HT-29 (cell line): ENCODE measurements at regions not wholly inside any gene's neighbourhood (a gene's known extent, or its start where the extent isn't known, plus 50 kb on each side); places are given as distances from the start of the nearest gene placed in this dataset.

Experiments
- DNase-seq: peaks from one replicate; pipeline ENCODE4 v3.0.0-alpha.2; 2015; ENCODE audit warnings: low spot score

DNA sequence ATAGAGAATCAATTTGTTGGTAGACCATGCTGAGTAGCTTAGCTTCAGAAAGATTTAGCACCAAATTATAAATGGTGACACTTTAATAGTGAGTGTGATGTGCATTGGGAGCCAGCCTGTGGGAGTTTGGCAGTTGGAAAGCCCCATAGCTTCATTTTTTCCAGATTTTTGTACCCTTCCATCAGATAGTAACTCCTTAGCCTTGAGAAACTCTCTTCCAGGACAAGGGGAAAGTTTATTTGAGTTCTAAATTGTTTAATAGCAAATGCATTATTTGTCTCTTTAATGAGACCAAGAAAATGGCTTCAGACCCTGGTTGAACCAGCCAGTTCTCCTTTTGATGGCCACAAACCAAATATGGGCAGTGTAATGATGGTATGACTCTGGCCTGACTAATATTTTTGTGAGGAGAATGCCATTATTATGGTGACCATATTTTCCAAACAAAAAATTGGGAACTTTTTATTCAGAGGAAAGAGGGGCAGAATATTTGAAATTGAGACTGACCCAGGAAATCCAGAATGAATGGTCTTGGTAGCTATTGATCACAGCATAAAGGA lies 49.8 kb downstream of the PLCE1 start:
- no peak for DNase-seq

GRCh38 chr10:94046098-94046497 lies 52.4 kb downstream of the PLCE1 start:
- DNase-seq, result no peak

- DNase-seq, result no peak
Observed at GRCh38 chr10:94047293-94047692, 53.6 kb downstream of the PLCE1 start.

- no peak for DNase-seq
Observed at GRCh38 chr10:94049911-94050310, 56.2 kb downstream of the PLCE1 start.

DNA sequence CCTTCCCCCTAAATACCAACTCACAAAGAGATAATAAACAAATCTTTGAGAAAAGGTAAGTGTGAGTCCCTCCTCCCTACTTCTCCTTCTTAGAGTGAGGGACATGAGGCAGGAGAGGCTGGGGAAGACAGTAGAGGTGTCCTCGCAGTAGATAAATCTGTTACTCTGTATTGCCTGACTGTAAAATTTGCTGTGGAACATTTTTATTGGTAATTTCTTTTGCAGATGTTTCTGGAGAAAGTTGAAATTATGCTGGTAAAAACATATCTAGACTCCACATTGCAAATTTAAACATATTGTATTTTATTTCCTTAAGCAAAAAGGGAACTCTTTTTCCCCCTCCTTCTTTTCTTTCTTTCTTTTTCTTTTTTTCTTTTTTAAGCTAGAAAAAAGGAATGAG lies 58.5 kb downstream of the PLCE1 start:
- no peak for DNase-seq

- no peak for DNase-seq
Observed at GRCh38 chr10:94052866-94053791, 59.4 kb downstream of the PLCE1 start.

DNA sequence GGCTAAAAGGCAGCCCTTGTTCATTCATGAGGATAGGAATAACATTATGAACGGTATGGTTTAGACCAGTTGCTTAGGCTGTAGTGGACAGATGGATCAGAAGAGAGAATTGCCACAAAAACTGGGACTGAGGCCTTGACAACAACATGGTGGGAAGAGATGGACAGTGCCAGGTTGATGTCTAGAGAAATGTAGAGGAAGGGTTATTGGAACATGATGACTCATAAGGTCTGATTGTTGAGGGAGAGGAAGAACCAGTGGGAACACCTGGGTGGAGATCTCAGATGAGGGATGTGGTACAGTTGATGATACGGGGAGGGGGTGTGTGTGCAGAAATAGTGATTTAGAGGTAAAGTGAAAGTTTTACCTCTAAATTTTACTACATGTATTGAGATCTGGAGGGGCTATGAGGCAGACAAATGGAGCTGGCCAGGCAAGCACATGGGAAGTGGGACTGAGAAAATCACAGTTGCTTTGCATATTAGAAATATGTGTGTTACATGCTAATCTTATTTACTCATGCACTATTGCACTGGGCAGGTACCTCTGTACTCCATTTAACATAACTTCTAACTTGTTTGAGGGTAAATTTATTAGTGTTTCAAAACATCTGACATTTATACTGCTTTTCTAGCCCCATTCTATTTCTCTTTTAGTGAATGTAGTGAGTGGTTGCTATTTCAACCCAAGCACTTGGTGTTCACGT lies 65.6 kb downstream of the PLCE1 start:
- DNase-seq, result no peak

DNA sequence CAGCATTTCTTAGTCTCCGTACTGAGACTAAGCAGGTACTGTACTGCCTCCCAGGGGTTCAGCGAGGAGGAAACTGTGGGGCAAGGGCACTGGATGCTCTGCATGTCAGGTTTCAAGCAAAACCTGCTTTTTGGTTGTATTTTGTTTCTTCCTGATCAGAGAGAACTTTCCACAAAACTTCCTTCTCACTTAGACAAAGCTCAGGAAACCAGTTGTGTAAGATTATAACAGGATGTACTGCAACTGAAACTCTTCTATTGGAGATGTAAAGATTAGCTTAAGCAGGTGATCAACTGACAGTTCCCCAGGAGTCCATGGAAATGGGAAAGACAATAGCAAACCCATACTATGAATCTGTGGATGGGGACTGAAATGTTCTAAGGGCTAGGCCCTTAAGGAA lies 67.3 kb downstream of the PLCE1 start:
- DNase-seq, result no peak

GRCh38 chr10:94062611-94063010 lies 68.9 kb downstream of the PLCE1 start:
- DNase-seq, result no peak

DNA sequence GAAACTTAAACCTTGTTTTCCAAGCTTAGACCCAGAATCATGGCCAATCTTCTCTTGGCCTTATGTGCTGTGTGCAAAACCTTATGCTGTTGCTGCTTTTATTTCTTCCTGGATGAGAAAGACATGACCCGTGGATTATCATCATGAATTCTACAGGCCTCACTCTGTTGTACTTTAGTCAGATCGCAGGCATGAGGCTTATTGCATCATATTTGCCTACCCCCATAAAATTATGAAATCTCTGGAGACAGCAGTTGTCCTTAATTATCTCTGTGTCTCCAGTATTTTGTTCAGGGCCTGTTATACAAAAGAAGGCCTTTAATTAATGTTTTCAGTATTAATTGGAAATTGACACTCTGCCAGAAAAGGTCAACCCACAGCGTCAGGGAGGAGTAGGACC lies 71.6 kb downstream of the PLCE1 start:
- no peak for DNase-seq

GRCh38 chr10:94065787-94066186 lies 72.1 kb downstream of the PLCE1 start:
- DNase-seq, result no peak

GRCh38 chr10:94066411-94066810 lies 72.7 kb downstream of the PLCE1 start:
- peak; percentile 16 for DNase-seq

DNA sequence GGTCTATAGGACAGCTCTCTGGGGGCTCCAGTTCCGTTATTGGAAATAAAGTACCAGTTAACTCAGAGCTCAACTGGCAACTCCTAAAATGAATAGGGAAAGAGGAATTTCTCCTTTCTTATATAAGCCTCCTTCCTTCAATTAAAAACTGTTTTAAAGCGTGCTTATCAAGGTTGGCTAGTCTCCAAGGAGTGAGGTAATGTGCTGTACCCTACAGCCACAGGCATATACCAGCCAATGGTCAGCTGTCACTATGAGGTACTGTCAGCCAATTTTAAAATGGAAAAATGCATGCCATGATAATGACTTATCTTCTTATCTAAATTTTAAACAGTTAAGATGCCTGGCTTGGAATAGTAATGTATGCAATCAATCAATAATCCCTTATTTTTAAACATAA lies 76.2 kb downstream of the PLCE1 start:
- DNase-seq, result no peak

DNA sequence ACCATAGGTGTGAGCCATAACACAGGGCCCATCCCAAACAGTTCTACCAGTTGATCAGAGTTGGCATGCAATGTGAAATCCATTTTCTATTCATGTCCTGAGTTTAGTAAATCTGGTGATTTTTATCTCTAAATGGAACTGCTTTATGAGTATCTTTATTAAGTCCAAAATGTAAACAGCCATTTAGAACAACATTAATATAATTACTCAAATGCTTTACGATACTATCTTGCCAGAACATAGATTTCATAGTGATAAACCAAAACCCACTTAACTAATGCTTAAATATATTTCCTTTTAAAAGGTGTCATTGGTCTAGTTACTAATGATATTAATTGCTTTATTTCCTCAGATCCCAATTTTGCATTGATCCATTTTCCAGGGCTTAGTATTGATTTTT lies 80.7 kb downstream of the PLCE1 start:
- no peak for DNase-seq

- no peak for DNase-seq
Observed at GRCh38 chr10:94075506-94075905, 81.8 kb downstream of the PLCE1 start.

- peak; percentile 39 for DNase-seq
Observed at GRCh38 chr10:94076325-94076841, 82.7 kb downstream of the PLCE1 start.

DNA sequence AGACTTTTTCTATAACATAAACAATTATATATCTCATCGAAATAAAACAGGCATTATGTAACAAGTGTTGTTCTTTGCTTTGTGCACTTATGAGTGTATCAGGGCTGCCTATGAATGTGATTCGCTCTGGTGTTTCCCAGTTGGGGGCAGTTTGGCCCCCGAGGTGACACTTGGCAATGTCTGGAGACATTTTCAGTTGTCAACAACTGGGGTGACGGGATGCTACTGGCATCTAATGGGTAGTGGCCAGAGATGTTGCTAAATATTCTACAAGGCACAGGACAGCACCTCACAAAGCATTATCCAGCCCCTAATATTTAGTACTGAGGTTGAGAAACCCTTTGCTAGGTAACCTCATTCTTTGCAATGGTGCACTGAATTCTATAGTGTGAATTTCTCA lies 83.3 kb downstream of the PLCE1 start:
- no peak for DNase-seq

DNA sequence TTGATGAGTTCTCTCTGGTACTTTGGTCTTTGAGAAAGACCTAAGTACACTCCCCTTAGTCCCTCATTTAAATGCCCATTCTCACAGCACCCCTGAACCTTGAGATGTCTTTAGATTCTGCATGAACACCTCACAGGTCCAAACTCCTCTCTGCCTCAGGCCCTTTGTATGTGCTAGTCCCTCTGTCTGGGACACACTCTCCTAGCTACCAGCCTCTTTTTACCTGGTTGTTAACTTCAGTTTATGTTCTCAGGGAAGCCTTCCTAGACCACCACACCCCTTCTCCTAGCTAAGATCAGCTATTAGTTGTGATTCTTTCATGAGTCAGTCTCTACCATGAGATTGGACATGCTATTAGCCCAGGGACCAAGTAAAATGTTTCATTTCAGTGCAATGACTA lies 86.4 kb downstream of the PLCE1 start:
- DNase-seq, result no peak

- DNase-seq, result no peak
Observed at GRCh38 chr10:94083662-94084265, 90.0 kb downstream of the PLCE1 start.

- no peak for DNase-seq
Observed at GRCh38 chr10:94084344-94084743, 90.6 kb downstream of the PLCE1 start.

DNA sequence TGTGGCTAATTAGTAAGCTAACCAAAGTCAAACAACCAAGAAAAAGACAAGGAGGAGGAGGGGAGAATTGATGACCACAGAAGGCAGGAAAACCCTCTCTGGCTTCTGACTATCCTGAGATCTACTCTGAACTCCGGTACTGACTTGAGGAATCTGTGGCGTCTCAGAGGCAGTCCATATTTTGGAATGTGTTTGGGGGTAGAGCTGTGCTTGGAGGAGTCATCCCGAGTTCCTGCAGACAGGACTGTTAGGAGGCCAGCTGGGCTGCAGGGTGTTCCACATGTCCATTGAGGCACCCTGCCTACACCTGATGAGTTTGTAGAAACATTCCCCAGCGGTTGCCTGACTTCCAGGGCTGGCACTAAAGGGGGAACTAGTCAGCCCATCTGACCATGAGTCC lies 91.6 kb downstream of the PLCE1 start:
- DNase-seq, result no peak
